ACC112 (cell line): ENCODE measurements at regions not wholly inside any gene's neighbourhood (a gene's known extent, or its start where the extent isn't known, plus 50 kb on each side); places are given as distances from the start of the nearest gene placed in this dataset.

Experiments used
- H2AFZ ChIP-seq: fragments of 200-600 bp; sonication (generic); one replicate; pipeline ENCODE4 v1.6.0; 2017; ENCODE audit warnings: antibody characterized with exemption, low read length; ENCODE audit not compliant: unreplicated experiment
- H3K27ac ChIP-seq: fragments of 200-600 bp; sonication (generic); 2 replicates; pipeline ENCODE4 v1.5.1; 2014; ENCODE audit warnings: low read depth, mild to moderate bottlenecking, antibody characterized with exemption, low read length, moderate library complexity
- H3K27me3 ChIP-seq: fragments of 200-600 bp; sonication (generic); 2 replicates; pipeline ENCODE4 v1.6.1; 2014; ENCODE audit warnings: mild to moderate bottlenecking, antibody characterized with exemption, low read length, moderate library complexity, mixed read lengths; ENCODE audit not compliant: insufficient read depth
- H3K36me3 ChIP-seq: fragments of 200-600 bp; sonication (generic); 2 replicates; pipeline ENCODE4 v1.6.1; 2016; ENCODE audit warnings: mild to moderate bottlenecking, antibody characterized with exemption, low read length, moderate library complexity, mixed read lengths; ENCODE audit not compliant: insufficient read depth
- H3K4me1 ChIP-seq: fragments of 200-600 bp; sonication (generic); one replicate; pipeline ENCODE4 v1.6.1; 2016; ENCODE audit warnings: low read length, mixed read lengths; ENCODE audit not compliant: insufficient read depth, unreplicated experiment, control insufficient read depth
- H3K4me3 ChIP-seq: fragments of 200-600 bp; sonication (generic); 2 replicates; pipeline ENCODE4 v1.5.1; 2014; ENCODE audit warnings: mild to moderate bottlenecking, low read depth, low read length
- H3K79me2 ChIP-seq: fragments of 200-600 bp; sonication (generic); one replicate; pipeline ENCODE4 v1.6.0; 2016; ENCODE audit warnings: low read length; ENCODE audit not compliant: control insufficient read depth, unreplicated experiment, insufficient read depth

GRCh38 chr7:46153951-46154787, 233.1 kb upstream of the IGFBP3 start:
- no peak overlapping the region for H2AFZ ChIP-seq
- no peaks in the 10 kb centered on the region for H3K79me2 ChIP-seq
- H3K36me3 ChIP-seq = no peaks in the 10 kb centered on the region
- H3K27ac ChIP-seq = no peak overlapping the region
- no peaks in the 10 kb centered on the region for H3K4me1 ChIP-seq
- no peaks in the 10 kb centered on the region for H3K27me3 ChIP-seq
- no peak overlapping the region for H3K4me3 ChIP-seq

GRCh38 chr7:46153583-46153950, 232.5 kb upstream of the IGFBP3 start:
- H3K27ac ChIP-seq = no peak overlapping the region
- no peaks in the 10 kb centered on the region for H3K79me2 ChIP-seq
- no peaks in the 10 kb centered on the region for H3K4me1 ChIP-seq
- H3K36me3 ChIP-seq = no peaks in the 10 kb centered on the region
- H3K4me3 ChIP-seq = no peak overlapping the region
- no peak overlapping the region for H2AFZ ChIP-seq
- H3K27me3 ChIP-seq = no peaks in the 10 kb centered on the region

- Histone ChIP-seq H2AFZ (no peak overlapping the region), H3K79me2 (no peaks in the 10 kb centered on the region), H3K4me3 (no peak overlapping the region), H3K27me3 (no peaks in the 10 kb centered on the region), H3K4me1 (no peaks in the 10 kb centered on the region), H3K36me3 (no peaks in the 10 kb centered on the region), H3K27ac (no peak overlapping the region)
Observed at GRCh38 chr7:46152696-46153095, 231.6 kb upstream of the IGFBP3 start.

- H2AFZ ChIP-seq = no peak overlapping the region
- H3K4me1 ChIP-seq = peaks cover 9% of the 10 kb centered on the region
- no peaks in the 10 kb centered on the region for H3K27me3 ChIP-seq
- H3K36me3 ChIP-seq = no peaks in the 10 kb centered on the region
- H3K79me2 ChIP-seq = no peaks in the 10 kb centered on the region
- no peak overlapping the region for H3K4me3 ChIP-seq
- H3K27ac ChIP-seq = no peak overlapping the region
Observed at GRCh38 chr7:46150721-46151120, 229.6 kb upstream of the IGFBP3 start.

- H3K4me1 ChIP-seq = peaks cover 13% of the 10 kb centered on the region
- no peaks in the 10 kb centered on the region for H3K27me3 ChIP-seq
- H2AFZ ChIP-seq = no peak overlapping the region
- no peaks in the 10 kb centered on the region for H3K79me2 ChIP-seq
- no peaks in the 10 kb centered on the region for H3K36me3 ChIP-seq
- no peak overlapping the region for H3K27ac ChIP-seq
- no peak overlapping the region for H3K4me3 ChIP-seq
Observed at GRCh38 chr7:46150202-46150601, 229.1 kb upstream of the IGFBP3 start.

- Histone ChIP-seq H2AFZ (no peak overlapping the region), H3K4me3 (no peak overlapping the region), H3K36me3 (no peaks in the 10 kb centered on the region), H3K27me3 (no peaks in the 10 kb centered on the region), H3K27ac (no peak overlapping the region), H3K4me1 (peaks cover 29% of the 10 kb centered on the region), H3K79me2 (no peaks in the 10 kb centered on the region)
Observed at GRCh38 chr7:46147871-46148270, 226.8 kb upstream of the IGFBP3 start.

- Histone ChIP-seq H3K36me3 (no peaks in the 10 kb centered on the region), H2AFZ (no peak overlapping the region), H3K27me3 (no peaks in the 10 kb centered on the region), H3K79me2 (no peaks in the 10 kb centered on the region), H3K4me3 (no peak overlapping the region), H3K4me1 (peaks cover 29% of the 10 kb centered on the region), H3K27ac (peak overlapping the region; percentile 42)
Observed at GRCh38 chr7:46146454-46147255, 225.6 kb upstream of the IGFBP3 start.

GRCh38 chr7:46145412-46145811, 224.3 kb upstream of the IGFBP3 start:
- H2AFZ ChIP-seq = no peak overlapping the region
- H3K27ac ChIP-seq = peak overlapping the region; percentile 61
- no peaks in the 10 kb centered on the region for H3K27me3 ChIP-seq
- H3K79me2 ChIP-seq = no peaks in the 10 kb centered on the region
- peaks cover 29% of the 10 kb centered on the region for H3K4me1 ChIP-seq
- no peak overlapping the region for H3K4me3 ChIP-seq
- no peaks in the 10 kb centered on the region for H3K36me3 ChIP-seq

GRCh38 chr7:46143949-46144917, 223.2 kb upstream of the IGFBP3 start:
- Histone ChIP-seq H3K4me3 (no peak overlapping the region), H3K4me1 (peaks cover 33% of the 10 kb centered on the region), H3K79me2 (no peaks in the 10 kb centered on the region), H3K27ac (peak overlapping the region; percentile 61), H3K27me3 (no peaks in the 10 kb centered on the region), H2AFZ (no peak overlapping the region), H3K36me3 (no peaks in the 10 kb centered on the region)

- H3K4me3 ChIP-seq = no peak overlapping the region
- no peaks in the 10 kb centered on the region for H3K27me3 ChIP-seq
- no peak overlapping the region for H2AFZ ChIP-seq
Observed at GRCh38 chr7:46143421-46143820, 222.3 kb upstream of the IGFBP3 start.

More at GRCh38 chr7:46143421-46143820, 222.3 kb upstream of the IGFBP3 start:
- peaks cover 37% of the 10 kb centered on the region for H3K4me1 ChIP-seq
- H3K79me2 ChIP-seq = no peaks in the 10 kb centered on the region
- H3K27ac ChIP-seq = peak overlapping the region; percentile 61; the same call in 1 of the 2 replicates
- no peaks in the 10 kb centered on the region for H3K36me3 ChIP-seq
